Astrocyte of the hippocampus (primary cell): ENCODE measurements at regions not wholly inside any gene's neighbourhood (a gene's known extent, or its start where the extent isn't known, plus 50 kb on each side); places are given as distances from the start of the nearest gene placed in this dataset.
"Not testable (repeated sequence)": the region's sequence is repeated elsewhere in the genome, so short reads cannot be mapped to it uniquely, and the experiment has no call there.

Experiments used
- DNase-seq: peaks from one replicate; pipeline ENCODE4 v3.0.0; 2011; ENCODE audit warnings: low read depth, low spot score

DNA sequence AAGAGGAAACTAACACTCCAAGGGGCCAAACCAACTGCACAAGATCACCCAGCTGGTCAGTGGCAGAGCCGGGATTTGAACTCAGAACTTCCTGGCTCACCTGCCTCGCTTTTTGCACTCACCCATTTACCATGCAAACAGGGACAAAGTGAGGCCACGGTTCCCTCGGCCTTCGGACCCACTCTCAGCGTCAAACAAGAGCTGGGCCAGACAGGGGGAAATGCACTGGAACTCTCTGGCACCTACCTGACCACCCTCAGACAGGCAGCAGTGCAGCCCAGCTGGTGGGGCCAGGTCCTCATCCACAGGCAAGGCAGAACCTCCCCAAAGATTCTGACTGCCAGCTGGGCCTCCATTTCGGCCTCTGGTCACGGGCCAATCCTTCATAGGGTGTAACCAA lies 93.7 kb upstream of the SRSF6 start:
- DNase-seq, result no peak

DNA sequence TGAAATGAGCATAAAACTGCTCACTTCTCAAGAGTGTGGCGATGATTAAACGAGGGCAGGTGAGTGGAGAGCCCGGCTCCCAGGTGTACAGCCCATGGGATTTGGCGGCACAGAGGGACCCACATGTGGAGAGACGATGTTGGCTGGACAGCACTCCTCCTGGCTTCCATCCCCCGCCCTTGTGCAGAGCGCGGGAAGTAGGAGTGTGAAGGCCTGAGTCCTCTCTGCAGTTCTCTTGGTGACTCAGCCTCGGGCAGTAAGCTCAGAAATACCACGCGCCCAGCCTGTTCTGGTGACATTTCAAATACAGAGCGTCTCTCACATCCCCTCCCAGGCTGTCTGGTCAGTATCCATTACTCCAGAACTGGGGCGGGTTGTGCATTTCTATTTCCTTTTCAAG lies 94.2 kb upstream of the SRSF6 start:
- no peak for DNase-seq

DNA sequence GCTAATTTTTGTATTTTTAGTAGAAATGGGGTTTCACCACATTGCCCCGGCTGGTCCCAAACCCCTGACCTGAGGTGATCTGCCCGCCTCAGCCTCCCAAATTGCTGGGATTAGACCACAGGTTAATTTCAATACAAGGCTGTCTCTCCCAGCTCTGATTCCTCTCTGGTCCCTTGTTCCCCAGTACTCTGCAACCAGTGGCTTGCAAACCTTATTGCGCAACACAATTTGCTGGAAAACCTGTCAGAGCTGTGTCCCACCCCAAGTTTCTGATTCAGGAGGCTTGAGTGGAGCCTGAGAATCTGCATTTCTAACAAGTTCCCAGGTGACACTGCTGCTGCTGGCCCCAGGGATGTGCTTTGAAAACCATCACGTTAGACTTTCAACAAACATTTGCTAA lies 96.2 kb upstream of the SRSF6 start:
- DNase-seq, result no peak

DNA sequence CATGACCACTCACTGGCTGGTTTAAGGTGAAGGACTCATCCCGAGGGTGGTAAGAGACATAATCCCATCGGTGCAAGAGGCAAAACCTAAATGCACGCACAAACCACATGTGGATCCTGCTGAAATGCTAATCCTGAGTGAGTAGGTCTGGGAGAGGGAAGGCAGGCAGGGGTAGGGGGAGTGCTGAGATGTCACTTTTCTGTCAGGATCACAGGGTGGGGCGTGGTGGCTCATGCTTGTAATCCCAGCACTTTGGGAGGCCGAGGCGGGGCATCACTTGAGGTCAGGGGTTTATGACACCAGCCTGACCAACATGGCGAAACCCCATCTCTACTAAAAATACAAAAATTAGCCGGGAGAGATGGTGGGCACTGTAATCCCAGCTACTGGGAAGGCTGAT lies 97.7 kb upstream of the SRSF6 start:
- no peak for DNase-seq

DNA sequence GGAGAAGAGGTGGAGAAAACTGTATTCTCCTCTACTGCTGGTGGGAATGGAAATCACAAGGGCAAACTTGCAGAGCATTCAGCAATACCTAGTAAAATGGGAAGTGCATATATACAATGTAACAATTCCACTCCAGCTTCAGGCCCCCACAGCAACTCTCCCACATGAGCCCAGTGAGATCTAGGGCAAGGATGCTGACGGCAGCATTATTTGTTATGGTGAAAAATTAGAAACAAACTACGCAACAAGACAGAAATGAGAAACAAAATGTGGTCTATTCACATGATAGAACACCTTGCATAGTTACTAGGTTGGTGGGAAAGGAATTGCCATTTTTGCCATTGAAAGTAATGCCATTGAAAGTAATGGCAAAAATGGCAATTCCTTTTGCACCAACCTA lies 98.9 kb upstream of the SRSF6 start:
- DNase-seq, result no peak

DNA sequence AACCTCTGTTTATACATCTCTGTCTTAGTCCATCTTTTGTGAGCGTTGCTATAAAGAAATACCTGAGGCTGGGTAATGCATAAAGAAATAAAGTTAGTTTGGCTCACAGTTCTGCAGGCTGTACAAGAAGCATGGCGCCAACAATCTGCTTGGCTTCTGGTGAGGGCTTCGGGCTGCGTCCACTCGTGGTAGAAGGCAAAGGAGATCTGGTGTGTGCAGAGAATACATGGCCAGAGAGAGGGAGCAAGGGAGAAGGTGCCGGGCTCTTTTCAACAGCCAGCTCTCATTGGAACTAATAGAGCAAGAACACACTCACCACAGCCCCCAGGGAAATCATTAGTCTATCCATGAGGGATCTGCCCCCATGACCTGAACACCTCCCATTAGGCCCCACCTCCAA lies 100.3 kb upstream of the SRSF6 start:
- no peak for DNase-seq

DNA sequence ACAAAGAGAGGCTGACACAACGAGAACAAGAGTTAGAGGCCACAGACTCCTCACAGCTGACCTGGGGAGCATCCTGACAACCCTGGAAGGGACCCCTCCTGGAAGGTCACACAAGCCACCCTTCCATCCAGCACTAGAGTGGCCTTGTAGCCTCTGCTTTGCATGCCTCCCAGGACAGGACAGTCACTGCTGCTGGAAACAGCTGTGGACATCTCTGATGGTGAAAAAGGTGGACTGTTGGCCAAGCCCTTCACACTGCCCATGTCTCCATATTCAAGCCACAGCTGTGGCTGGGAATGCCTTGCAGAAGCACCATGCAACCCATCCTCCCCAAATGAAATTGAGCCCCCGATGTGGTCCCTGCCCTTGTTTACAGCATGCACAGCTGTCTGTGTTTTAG lies 102.1 kb upstream of the SRSF6 start:
- DNase-seq, result no peak

DNA sequence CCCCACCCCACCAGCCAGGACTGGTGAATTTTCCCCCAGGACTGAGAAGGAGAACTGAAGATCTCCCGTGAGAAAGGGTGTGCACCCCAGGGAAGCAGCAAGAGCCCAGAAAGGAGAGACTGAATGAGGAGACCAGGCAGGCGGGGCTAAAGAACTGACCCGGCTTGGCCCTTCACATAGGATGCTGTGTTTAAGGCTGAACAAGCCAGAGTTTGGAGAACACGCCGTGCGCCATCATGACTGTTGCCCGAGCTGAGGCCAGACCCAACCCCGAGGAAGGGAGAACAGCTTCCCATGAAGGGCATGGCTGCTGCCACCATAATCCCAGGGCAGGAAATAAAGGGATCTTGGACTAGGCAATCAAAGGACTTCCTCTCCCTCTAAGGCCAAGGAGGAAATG lies 104.7 kb upstream of the SRSF6 start:
- no peak for DNase-seq

DNA sequence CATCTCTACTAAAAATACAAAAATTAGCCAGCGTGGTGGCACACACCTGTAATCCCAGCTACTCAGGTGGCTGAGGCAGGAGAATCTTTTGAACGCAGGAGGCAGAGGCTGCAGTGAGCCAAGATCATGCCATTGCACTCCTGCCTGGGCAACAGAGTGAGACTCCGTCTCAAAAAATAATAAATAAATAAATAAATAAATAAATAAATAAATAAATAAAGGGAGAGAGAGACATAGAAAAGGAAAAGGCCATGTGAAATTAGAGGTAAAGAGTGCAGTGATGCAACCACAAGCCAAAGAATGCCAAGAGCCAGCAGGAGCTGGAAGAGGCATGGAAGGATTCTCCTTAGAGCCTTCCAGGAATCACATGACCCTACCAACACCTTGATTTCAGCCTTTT lies 107.0 kb upstream of the SRSF6 start:
- DNase-seq, result not testable (repeated sequence)

DNA sequence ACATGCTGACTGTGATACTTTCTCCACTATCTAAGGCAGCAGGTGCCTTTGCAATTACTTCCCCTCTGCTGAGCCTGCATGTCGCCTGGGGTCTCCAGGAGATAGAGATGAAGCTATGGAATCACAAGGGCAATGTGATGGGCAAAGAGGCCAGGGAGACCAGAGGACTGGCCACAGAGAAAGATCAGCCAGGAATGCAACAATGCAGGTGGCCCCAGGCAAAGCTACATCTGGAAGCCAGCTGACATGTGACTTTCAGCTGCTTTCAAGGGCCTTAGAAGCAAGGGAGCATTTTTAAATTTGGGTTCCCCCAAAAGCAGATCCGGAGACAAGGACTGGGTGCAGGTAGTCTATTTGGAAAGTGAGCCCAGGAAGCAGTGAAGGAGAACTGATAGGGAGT lies 107.9 kb upstream of the SRSF6 start:
- DNase-seq, result no peak

DNA sequence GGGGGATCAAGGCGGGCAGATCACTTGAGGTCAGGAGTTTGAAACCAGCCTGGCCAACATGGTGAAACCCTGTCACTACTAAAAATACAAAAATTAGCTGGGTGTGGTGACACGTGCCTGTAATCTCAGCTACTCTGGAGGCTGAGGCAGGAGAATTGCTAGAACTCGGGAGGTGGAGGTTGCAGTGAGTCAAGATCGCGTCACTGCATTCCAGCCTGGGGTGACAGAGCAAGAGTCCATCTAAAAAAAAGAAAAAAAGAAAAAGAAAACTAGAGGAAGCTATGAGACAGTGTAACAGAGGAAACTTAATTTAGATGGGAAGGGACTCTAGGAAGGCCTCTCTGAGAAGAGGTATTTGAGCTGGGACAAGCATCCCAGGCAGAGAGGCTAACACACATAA lies 109.9 kb upstream of the SRSF6 start:
- not testable (repeated sequence) for DNase-seq

DNA sequence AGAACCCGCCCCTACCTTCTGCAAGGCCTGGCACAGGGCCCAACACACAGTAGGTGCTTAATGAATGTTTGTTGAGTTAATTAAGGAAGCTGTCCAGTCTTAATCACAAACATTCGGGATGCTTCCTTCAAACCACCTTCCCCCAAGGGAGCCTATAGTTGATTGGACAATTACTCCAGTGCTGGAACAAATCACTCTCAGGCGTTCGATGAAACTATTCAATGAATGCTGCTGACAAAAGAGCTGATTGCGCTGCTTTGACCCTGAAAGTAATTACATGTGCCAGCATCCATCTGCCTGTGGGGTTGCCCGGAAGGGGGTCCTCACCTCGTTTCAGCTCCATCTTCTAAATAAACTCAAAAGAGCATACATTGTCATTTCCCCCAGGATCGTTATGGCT lies 112.0 kb upstream of the SRSF6 start:
- DNase-seq, result no peak

DNA sequence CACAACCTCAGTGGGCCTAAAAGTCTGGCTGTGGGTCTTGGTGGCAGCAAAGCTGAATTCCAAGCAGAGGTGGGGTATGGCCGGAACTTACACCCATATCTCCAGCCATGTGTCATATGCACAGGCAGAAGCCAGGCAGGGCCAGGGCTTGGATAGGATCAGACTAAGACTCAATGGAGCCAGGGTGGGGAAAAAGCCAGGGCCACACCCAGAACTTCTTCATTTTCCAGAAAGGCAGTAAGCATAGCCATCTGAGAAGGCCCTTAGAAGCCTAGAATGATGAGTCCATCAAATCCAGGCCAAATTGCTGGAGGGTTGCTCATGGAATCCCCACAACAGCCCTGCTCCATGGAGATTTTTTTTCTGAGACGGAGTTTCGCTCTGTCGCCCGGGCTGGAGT lies 116.2 kb upstream of the SRSF6 start:
- DNase-seq, result no peak

DNA sequence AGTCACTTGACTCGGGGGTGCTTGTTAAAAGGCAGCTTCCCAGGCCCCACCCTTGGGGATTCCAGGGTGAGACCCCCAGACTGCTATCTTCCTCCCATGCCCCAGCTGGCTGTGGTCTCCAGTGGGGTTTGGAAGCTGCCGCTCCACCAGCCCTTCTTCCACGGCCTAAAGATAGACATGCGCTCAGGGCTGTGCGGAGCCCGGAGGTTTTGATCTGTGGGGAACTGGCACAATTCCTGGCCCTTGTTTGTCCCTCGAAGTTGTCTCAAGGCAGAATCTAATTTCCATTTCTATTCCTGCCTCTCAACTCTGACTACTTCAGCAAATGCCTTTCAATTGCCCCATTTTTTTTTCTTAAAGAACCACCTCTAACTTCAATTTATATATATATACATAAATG lies 120.7 kb upstream of the SRSF6 start:
- DNase-seq, result no peak

DNA sequence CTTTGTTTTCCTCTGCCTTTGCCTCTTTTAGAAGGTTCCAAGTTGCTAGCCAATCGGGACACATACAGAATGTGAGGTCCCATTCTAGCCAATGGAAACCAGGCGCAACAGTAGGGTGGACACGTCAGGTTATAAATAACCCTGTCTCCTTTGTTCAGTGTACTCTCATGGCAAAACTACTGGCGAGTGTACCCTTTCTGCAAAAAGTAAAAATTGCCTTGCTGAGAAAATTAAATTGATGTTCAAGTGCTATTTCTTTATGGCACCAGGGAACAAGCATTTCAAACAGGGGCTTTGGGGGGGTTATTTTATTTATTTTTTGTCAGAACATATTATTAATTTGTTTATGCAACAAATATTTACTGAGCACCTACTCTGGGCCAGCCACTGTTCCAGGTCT lies 123.6 kb upstream of the SRSF6 start:
- DNase-seq, result no peak

DNA sequence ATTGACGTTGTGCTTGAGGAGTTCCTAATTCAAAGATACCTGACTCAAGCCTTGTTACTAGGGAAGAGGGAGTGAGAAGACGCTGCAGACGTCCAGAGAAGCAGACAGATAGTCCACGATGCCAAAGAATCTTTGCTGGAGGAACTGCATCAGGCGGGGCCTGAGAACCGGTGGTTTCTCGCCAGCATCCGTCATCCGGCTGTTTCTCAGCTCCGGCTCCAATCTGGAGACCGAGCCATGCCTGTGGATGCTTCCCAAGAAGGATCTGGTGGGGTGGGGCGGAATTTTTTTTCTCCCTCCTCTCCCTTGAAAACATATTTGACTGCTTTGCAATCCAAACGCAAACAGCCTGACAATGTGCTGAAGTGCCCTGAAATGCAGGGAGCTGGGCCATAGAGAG lies 125.8 kb upstream of the SRSF6 start:
- DNase-seq, result no peak

DNA sequence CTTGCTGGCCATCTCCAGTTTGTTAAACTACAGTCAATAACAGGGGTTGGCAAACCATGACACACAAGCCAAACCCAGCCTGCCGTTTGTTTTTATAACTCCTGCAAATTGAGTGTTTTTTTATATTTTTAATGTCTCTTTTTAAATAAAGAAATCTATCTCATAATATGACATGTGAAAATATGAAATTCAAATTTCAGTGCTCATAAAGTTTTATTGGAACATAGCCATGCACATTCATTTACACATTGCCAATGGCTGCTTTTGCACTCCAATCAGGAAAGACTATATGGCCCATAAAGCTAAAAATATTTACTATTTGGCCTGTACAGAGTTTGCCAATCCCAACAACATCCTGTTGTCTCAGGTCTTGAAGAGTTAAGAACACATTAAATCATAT lies 129.0 kb upstream of the SRSF6 start:
- DNase-seq, result no peak

DNA sequence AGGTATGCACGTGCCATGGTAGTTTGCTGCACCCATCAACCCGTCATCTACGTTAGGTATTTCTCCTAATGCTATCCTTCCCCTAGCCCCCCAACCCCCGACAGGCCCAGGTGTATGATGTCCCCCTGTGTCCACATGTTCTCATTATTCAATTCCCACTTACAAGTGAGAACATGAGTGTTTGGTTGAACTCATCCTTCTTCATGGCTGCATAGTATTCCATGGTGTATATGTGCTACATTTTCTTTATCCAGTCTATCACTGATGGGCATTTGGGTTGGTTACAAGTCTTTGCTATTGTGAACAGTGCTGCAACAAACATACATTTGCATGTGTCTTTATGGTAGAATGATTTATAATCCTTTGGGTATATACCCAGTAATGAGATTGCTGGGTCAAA lies 130.5 kb upstream of the SRSF6 start:
- DNase-seq, result not testable (repeated sequence)

DNA sequence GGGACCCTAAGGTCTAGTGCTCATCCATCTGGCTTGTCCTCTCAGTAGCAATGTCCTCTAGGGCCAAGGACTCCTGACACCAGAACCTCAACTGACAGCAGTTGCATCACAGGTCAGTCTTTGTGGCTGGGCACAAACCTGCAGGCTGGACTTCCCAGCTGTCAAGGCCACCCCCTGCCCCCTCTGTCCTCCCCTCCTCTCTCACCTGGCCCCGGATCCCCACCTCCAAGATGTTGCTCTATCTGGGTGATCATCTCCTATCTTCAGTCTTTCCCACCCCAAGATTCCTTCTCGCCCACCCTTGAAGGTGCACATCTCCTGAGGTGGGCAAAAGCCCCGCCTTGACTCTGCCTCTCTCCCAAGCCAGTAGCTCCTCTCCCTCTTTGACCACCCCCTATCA lies 131.8 kb upstream of the SRSF6 start:
- DNase-seq, result no peak

DNA sequence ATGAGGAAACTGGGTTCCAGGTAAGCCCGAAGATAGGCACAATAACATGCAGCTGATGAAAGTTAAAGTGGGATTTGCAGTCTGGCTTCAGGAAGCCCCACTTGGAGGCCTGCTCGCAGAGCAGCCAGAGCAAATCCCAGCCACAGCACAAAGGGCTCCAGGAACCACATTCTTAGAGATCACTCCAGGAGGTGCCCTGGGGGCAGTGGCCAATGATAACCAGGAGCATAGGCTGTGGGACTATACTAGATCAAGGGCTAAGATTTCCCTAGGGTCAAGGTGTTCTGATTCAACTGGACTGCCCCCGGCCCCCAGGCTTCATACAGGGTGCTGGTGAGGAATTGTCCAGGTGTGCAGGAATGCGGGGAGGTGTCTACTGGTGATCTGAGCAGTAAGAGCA lies 133.9 kb upstream of the PTPRT start:
- no peak for DNase-seq

DNA sequence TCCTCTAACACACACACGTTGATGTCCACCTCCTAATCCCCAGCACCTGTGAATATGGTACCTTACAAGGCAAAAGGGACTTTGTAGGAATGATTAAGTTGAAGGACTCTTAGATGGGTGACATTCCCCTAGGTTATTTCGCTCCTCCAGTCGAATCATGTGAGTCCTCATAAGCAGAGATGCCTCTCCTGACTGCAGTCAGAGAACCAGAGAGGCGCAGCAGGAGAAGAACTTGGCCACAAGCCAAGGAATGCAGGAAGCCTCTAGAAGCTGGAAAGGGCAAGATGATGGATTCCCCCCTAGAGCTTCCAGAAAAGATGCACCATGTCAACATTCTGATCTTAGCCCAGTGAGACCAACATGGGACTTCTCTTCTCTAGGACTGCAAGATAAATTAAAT lies 133.1 kb upstream of the PTPRT start:
- peak; percentile 6 for DNase-seq

DNA sequence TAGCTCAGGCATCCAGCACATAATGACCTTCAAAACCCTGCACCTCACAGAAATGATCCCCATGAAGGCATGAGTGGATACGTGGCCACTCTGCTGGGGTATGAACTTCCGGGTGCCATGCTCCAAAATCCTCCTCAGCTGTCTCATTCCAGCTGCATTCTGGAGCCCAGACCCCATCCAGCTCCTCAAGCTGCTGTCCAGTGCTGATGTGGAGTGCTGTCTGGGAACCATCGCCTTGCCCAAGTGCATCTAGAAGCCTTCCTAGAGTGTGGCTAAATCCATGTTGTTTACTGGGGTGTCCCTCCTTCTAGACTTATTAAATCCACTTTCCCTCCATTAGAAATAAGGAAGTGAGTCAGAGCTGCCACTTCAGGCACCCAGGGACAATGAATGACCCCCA lies 130.8 kb upstream of the PTPRT start:
- no peak for DNase-seq

DNA sequence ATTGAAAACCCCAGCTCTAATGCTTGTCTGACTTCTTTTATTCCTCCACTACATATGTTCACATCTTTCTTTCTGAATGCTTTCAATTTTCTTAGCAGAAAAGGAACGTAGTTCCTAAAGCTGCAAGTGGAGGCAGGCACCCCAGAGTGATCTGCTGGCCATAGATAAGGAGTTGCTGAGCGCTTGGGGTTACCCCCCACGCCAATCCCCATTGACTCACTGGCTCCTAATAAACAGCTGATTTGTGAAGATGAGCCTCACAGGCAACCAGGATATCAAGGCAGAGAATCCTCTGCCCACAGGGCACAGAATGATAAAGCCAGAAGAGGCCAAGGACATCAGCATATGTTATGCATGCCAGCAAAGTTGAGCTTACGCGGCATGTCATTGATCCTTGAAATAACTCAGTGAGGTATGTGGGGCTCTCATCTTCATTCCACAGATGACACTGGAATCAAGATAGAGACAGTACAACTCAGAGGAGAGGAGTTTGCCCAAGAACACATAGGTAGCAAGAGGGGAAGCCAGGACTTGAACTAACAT lies 129.1 kb upstream of the PTPRT start:
- DNase-seq, result no peak

DNA sequence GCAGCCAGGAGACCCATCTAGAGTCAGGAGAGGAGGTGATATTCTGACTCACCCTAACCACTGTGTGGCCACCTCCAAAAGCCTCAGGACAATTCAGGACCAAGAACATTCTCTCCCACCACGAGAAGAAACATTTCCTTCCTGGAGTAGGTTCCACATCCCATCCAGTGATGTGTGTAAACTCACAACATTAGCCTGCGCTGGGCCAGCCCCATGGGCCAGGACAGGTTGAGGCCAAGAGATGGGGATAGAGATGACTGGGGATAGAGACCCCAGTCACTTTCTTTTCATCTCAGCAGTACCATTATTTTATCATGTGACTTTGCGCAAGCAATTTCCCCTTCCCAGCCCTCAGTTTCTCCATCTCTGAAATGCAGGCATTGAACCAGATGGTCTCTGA lies 126.6 kb upstream of the PTPRT start:
- no peak for DNase-seq

DNA sequence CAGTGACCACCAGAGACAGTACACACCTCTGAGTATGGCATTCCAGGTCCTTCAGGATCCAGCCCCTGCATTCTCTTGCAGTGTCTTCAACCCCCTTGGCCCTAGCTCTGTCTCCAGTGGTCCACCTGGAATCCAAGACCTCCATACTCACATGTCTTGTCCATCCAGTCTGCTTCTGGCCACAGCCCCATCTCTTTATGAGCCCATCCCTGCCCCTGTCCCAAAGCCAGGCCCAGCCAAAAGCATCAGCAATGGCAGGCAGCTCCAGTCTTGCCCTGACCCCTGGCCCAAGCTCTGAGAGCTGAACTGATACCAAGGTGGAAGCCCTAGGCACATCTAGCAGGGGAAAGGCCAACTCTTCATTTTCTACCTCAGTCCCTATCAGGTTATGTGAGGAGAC lies 119.6 kb upstream of the PTPRT start:
- no peak for DNase-seq
